Epithelial cell of proximal tubule (primary cell): ENCODE measurements at regions not wholly inside any gene's neighbourhood (a gene's known extent, or its start where the extent isn't known, plus 50 kb on each side); places are given as distances from the start of the nearest gene placed in this dataset.

ENCODE experiments used
- DNase-seq: peaks from one replicate; pipeline ENCODE4 v3.0.0-alpha.2; 2011; ENCODE audit warnings: low read depth
- H3K4me3 ChIP-seq: 2 replicates; pipeline ENCODE4 v1.5.1; 2011; ENCODE audit warnings: low read depth, mild to moderate bottlenecking, low read length
- TF ChIP-seq, protein P1 (sequence below): conservative IDR thresholded peaks from 2 replicates; pipeline ENCODE4 v1.5.1; 2012; ENCODE audit warnings: low read depth, mild to moderate bottlenecking, low read length

DNA sequence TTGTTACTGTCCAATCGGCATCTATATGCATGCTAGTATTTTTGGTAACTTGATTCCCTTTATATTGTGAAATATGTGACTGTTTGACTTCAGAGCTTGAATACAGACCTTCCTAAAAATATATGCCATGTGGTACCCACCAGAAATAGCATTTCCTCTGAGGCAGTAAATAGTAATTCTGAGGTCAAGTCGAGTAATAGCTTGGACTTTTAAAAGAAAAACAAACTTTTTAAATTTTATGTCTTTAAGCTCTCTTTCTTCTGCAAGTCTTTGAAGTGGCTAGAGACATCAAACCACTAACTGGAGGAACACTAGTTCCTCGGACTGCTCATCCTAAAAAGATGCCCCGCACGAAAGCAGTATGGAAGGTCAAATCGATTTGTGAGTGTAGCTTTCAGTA lies 396.8 kb upstream of the SLC14A2 start:
- TF ChIP-seq, protein P1, sequence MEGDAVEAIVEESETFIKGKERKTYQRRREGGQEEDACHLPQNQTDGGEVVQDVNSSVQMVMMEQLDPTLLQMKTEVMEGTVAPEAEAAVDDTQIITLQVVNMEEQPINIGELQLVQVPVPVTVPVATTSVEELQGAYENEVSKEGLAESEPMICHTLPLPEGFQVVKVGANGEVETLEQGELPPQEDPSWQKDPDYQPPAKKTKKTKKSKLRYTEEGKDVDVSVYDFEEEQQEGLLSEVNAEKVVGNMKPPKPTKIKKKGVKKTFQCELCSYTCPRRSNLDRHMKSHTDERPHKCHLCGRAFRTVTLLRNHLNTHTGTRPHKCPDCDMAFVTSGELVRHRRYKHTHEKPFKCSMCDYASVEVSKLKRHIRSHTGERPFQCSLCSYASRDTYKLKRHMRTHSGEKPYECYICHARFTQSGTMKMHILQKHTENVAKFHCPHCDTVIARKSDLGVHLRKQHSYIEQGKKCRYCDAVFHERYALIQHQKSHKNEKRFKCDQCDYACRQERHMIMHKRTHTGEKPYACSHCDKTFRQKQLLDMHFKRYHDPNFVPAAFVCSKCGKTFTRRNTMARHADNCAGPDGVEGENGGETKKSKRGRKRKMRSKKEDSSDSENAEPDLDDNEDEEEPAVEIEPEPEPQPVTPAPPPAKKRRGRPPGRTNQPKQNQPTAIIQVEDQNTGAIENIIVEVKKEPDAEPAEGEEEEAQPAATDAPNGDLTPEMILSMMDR = no peak
- no peak for DNase-seq
- no peak overlapping the region for H3K4me3 ChIP-seq

DNA sequence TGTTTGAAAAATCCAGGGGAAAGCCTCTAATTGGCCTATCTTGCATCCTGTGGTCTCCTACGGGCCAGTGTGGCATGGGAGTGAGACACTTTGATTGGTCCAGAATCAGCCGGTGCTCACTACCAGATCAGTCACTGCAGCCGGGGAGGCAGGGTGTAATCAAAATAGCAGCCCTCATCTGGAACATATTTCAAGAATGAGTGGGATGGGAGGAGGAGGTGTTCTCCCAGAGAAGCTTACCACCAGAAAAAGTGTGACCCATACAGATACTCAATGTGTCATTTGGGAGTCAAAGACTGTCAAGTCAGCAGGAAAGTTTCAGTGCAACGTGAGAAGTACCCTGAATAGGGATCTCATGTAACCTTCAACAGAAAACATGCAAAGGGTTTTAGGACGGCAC lies 393.9 kb upstream of the SLC14A2 start:
- H3K4me3 ChIP-seq = no peak overlapping the region
- TF ChIP-seq, protein P1 = no peak
- DNase-seq = no peak

DNA sequence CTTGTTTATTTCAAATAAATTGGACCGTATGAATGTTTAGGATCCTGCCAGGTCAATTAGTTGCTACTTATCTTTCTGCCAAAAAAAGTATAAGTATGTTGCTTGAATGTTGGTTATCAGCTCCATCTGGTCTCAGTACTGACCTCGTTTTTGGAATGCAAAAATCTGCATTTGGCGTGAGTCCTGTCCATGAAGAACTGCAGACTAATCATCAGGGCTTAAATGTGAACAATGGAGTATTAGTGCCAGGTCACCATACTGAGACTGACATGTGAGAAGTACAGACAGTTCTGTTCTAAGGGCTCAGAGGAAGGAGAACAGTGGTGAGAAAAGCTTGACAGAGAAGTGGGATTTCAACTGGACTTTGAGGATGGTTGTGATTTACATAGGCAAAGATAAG lies 393.1 kb upstream of the SLC14A2 start:
- TF ChIP-seq, protein P1 = no peak
- no peak for DNase-seq
- no peak overlapping the region for H3K4me3 ChIP-seq

DNA sequence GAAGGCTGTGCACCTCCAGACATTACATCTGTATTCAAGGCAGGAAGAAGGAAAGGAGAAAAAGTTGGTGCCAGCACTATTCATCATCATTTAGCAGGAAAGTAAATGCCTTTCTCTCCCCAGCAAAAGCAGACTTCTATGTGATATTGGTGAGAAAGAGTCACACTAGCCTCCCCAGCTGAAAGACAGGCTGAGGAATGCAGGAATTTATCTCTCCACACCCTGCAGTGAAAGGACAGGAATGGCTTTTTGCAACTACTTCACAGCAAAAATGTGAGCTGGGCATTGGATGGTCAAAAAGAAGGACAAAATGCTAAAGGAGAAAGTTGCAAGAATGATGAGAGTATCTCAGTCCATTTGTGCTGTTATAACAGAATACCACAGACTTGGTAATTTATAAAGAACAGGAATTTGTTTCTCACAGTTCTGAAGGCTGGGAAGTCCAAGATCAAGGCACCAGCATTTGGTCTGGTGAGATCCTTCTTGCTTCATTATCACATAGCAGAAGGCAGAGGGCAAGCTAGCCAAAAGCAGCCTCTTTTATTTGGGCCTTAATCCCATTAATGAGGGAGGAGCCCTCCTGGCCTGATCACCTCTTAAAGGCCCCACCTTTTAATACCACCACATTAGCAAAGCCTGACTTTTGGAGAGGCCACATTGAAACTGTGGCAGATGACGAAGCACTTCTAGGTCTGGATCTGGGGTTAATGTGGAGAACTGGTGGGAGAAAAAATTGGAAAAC lies 388.1 kb upstream of the SLC14A2 start:
- DNase-seq = no peak
- TF ChIP-seq, protein P1 = no peak
- H3K4me3 ChIP-seq = no peak overlapping the region

- TF ChIP-seq, protein P1 = no peak
- no peak for DNase-seq
- no peak overlapping the region for H3K4me3 ChIP-seq
These were observed 386.4 kb upstream of the SLC14A2 start for GRCh38 chr18:45228796-45229388.

DNA sequence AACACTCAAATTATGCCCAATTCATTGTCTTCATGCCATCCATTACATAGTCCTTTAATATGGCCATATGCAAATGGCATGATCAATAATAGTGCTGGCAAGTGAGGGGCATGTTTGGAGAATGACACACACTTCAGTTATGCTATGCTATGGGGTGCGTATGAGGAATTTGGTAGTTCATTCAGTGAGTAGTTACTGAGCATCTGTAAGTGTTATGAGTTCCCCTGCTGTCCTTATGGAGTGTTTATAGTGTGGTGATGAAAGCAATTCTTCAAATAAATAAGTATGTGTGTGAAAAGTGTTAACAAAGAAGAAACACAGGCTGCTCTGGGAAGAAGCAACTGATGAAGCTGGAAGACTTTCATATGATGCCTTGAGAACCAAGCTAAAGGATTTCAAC lies 383.7 kb upstream of the SLC14A2 start:
- TF ChIP-seq, protein P1 = no peak
- DNase-seq = no peak
- H3K4me3 ChIP-seq = no peak overlapping the region

- TF ChIP-seq, protein P1 = no peak
- no peak overlapping the region for H3K4me3 ChIP-seq
- no peak for DNase-seq
These were observed 383.2 kb upstream of the SLC14A2 start for GRCh38 chr18:45232061-45232460.
